CD4-positive, alpha-beta T cell (primary cell): ENCODE measurements at regions not wholly inside any gene's neighbourhood (a gene's known extent, or its start where the extent isn't known, plus 50 kb on each side); places are given as distances from the start of the nearest gene placed in this dataset.

Experiments used
- ATAC-seq: fragments of 200-7000 bp; cut with Tn5 transposase; one replicate; pipeline ENCODE4 v1.10.0; 2022; ENCODE audit warnings: mild to moderate bottlenecking; ENCODE audit not compliant: poor library complexity
- CTCF ChIA-PET: fragments of 350-600 bp; sonication (Branson Sonifier 250); formaldehyde crosslinking; loops from one replicate; lab custom pipeline; 2021; ENCODE audit warnings: antibody characterized with exemption, inconsistent platforms; lab: Charles Lee
- POLR2A ChIA-PET: fragments of 350-600 bp; sonication (Branson Sonifier 250); formaldehyde crosslinking; loops from one replicate; lab custom pipeline; 2021; ENCODE audit warnings: antibody characterized with exemption, inconsistent platforms; lab: Charles Lee
- DNase-seq, 14 experiments: peaks; one replicate each; pipeline ENCODE4 v3.0.0-alpha.2; 2013 to 2020; ENCODE audit warnings: mixed read lengths in 2 of 14
- H3K27ac ChIP-seq, 2 donors: one replicate each; pipeline versions ENCODE4 v1.5.1 to v1.7.0; 2013; ENCODE audit warnings: low read length in 2 of 2, low read depth in 1 of 2, mild to moderate bottlenecking in 1 of 2
- H3K27me3 ChIP-seq, 2 experiments: 1 replicate in 1 of 2; 2 replicates in 1 of 2; pipeline versions ENCODE4 v1.6.1 to v1.7.0; 2013; ENCODE audit warnings: low read length in 2 of 2, control low read depth in 1 of 2, mild to moderate bottlenecking in 1 of 2, moderate library complexity in 1 of 2; ENCODE audit not compliant: insufficient read depth in 2 of 2, control insufficient read depth in 1 of 2
- H3K36me3 ChIP-seq: one replicate; pipeline ENCODE4 v1.6.1; 2013; ENCODE audit warnings: low read length, control low read depth; ENCODE audit not compliant: insufficient read depth
- H3K4me1 ChIP-seq: one replicate; pipeline ENCODE4 v1.6.1; 2013; ENCODE audit warnings: low read length, control low read depth; ENCODE audit not compliant: insufficient read depth
- H3K4me3 ChIP-seq: one replicate; pipeline ENCODE4 v1.5.1; 2013; ENCODE audit warnings: mild to moderate bottlenecking, low read length, moderate library complexity
- H3K9me3 ChIP-seq, 2 experiments: 1 replicate in 1 of 2; 2 replicates in 1 of 2; pipeline versions ENCODE4 v1.6.1 to v1.7.0; 2013; ENCODE audit warnings: low read length in 2 of 2, mild to moderate bottlenecking in 2 of 2, control low read depth in 1 of 2, moderate library complexity in 1 of 2; ENCODE audit not compliant: control insufficient read depth in 1 of 2, insufficient read depth in 1 of 2
- H3K27ac Mint-ChIP-seq: one replicate; pipeline ENCODE4 v1.8.0; 2020; ENCODE audit warnings: mixed read lengths
- H3K27me3 Mint-ChIP-seq: one replicate; pipeline ENCODE4 v1.8.0; 2021; ENCODE audit warnings: mixed read lengths
- H3K36me3 Mint-ChIP-seq: one replicate; pipeline ENCODE4 v1.8.0; 2021; ENCODE audit warnings: low read depth, mixed read lengths
- H3K4me1 Mint-ChIP-seq: one replicate; pipeline ENCODE4 v1.8.0; 2021; ENCODE audit warnings: low read depth, mixed read lengths
- H3K4me3 Mint-ChIP-seq: one replicate; pipeline ENCODE4 v1.8.0; 2020; ENCODE audit warnings: mild to moderate bottlenecking, mixed read lengths
- H3K9me3 Mint-ChIP-seq: one replicate; pipeline ENCODE4 v1.8.0; 2020; ENCODE audit warnings: mixed read lengths
- intact Hi-C, 2 experiments: fragments of 100-400 bp; cut with DNase I in 1 of 2; cut with micrococcal nuclease in 1 of 2; formaldehyde crosslinking; loops; one replicate each; pipeline versions ENCODE4 v1.15.1 to v1.9.0; 2023 to 2025; cut with DNase I, micrococcal nuclease
- TF ChIP-seq, protein P1 (sequence below): fragments of 200-600 bp; IDR thresholded peaks from one replicate; pipeline ENCODE4 v1.8.0; 2022; ENCODE audit warnings: antibody characterized with exemption, mild to moderate bottlenecking

DNA sequence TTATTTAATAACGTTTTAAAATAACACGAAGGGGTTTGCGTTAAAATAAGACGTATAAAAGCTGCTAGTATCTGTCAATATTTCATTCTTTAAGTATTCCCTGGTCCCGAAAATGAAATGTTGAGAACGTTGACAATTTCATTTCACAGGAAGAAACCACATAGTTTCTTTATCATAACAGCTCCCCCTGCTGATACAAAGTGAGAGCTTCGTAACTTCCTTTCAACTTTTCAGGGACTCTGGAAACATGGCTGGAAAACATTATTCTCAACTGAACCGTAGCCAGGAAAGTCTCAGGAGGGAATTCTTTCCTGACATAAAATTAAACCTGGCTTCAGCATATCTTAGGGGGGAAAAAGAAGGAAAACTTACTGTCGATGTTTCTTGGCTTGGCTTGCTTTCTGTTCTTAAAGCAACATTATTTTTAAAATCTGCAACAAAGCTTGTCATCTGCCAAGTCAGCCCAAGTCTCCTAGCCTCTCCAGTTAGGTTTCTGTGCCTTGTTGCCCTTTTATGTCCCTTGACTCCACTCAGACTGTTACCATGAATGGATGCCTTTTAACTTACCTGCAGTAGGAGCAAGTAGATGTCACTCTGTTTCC, 122.9 kb upstream of the DAB2 start:
- Histone ChIP-seq H3K9me3 (no peaks in the 10 kb centered on the region), H3K27ac (no peak overlapping the region), H3K27me3 (peaks cover 0 to 6% of the 10 kb centered on the region in 2 experiments), H3K4me1 (no peaks in the 10 kb centered on the region), H3K36me3 (no peaks in the 10 kb centered on the region), H3K4me3 (no peak overlapping the region)
- peaks cover 8% of the 10 kb centered on the region for H3K27me3 Mint-ChIP-seq
- no peaks in the 10 kb centered on the region for H3K9me3 Mint-ChIP-seq
- H3K36me3 Mint-ChIP-seq = no peaks in the 10 kb centered on the region
- H3K4me1 Mint-ChIP-seq = peaks cover 7% of the 10 kb centered on the region
- no peak overlapping the region for H3K4me3 Mint-ChIP-seq
- H3K27ac Mint-ChIP-seq = no peak overlapping the region
- intact Hi-C loops = loop anchor here (1.0 to 5.0 kb wide), 9 partner anchors 171 to 1105 kb away; partner anchors contain the start of gene FYB1 (in 1 of the 2)
- TF ChIP-seq, protein P1, sequence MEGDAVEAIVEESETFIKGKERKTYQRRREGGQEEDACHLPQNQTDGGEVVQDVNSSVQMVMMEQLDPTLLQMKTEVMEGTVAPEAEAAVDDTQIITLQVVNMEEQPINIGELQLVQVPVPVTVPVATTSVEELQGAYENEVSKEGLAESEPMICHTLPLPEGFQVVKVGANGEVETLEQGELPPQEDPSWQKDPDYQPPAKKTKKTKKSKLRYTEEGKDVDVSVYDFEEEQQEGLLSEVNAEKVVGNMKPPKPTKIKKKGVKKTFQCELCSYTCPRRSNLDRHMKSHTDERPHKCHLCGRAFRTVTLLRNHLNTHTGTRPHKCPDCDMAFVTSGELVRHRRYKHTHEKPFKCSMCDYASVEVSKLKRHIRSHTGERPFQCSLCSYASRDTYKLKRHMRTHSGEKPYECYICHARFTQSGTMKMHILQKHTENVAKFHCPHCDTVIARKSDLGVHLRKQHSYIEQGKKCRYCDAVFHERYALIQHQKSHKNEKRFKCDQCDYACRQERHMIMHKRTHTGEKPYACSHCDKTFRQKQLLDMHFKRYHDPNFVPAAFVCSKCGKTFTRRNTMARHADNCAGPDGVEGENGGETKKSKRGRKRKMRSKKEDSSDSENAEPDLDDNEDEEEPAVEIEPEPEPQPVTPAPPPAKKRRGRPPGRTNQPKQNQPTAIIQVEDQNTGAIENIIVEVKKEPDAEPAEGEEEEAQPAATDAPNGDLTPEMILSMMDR = peak; percentile 84
- CTCF ChIA-PET = interaction anchor here (0.5 to 2.4 kb wide), 4 partner anchors 171 to 1106 kb away, joined by 4 to 7 read pairs (median 6); no protein-coding TSS in a partner anchor
- DNase-seq = peak in 4 of 14 experiments; percentile 21 to 65 (median 58)
- ATAC-seq = no peak
- POLR2A ChIA-PET = interaction anchor here (0.6 to 1.1 kb wide), 3 partner anchors 331 to 471 kb away, joined by 3 read pairs; no protein-coding TSS in a partner anchor

DNA sequence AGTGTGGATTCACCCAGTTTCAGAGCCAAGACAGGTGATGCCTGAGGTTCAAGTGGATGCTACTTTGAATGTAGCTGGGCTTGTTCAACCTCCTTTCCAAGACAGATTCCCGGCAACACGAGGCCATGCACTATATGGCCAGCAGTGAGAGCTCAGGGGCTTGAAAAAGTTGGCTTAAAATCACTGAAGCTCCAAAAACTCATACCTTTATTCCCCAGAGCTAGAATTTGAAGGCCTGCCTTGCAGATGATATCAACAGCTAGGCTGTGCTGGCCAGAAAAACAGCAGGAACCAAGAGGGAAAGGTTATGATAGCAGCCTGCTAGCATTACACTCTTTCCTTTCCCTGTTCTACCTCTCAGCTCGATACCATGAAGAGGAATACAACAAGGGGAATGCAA, 120.2 kb upstream of the DAB2 start:
- no peak overlapping the region for H3K4me3 Mint-ChIP-seq
- Histone ChIP-seq H3K36me3 (no peaks in the 10 kb centered on the region), H3K9me3 (no peaks in the 10 kb centered on the region), H3K4me1 (no peaks in the 10 kb centered on the region), H3K27me3 (peaks cover 0 to 6% of the 10 kb centered on the region in 2 experiments), H3K4me3 (no peak overlapping the region), H3K27ac (no peak overlapping the region)
- CTCF ChIA-PET = no interaction called here
- TF ChIP-seq, protein P1 = no peak
- no peak overlapping the region for H3K27ac Mint-ChIP-seq
- POLR2A ChIA-PET = no interaction called here
- no peaks in the 10 kb centered on the region for H3K36me3 Mint-ChIP-seq
- DNase-seq (no peak), ATAC-seq (no peak)
- no peaks in the 10 kb centered on the region for H3K9me3 Mint-ChIP-seq
- H3K4me1 Mint-ChIP-seq = peaks cover 7% of the 10 kb centered on the region
- intact Hi-C loops = loop anchor here in 1 of 2 experiments (5.0 kb wide), 6 partner anchors 263 to 1103 kb away; partner anchors contain the start of gene FYB1
- H3K27me3 Mint-ChIP-seq = peaks cover 3% of the 10 kb centered on the region

DNA sequence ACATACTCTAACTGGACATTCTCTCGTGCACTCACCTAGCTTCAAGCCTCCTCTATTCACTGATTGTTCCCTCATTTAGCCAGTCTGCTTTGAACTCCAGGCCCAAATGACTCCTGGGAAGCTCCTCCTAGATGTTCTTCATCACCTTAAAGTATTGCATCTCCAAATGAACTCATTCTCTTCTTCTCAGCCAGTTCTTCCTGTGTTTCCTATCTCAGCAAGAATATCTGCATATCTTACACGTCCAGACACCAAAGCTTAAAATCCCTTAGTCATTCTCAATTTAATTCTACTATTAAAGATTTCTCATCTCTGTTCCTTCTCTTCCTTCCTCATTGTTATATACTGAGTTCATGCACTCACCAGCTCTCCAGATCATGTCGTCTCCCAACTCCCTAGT, 118.6 kb upstream of the DAB2 start:
- Histone ChIP-seq H3K9me3 (no peaks in the 10 kb centered on the region), H3K27ac (no peak overlapping the region), H3K27me3 (peaks cover 0 to 6% of the 10 kb centered on the region in 2 experiments), H3K36me3 (no peaks in the 10 kb centered on the region), H3K4me1 (no peaks in the 10 kb centered on the region), H3K4me3 (no peak overlapping the region)
- intact Hi-C loops = loop anchor here in 1 of 2 experiments (5.0 kb wide), 1 partner anchor 401 kb away; no protein-coding TSS in a partner anchor
- Mint-ChIP-seq H3K36me3 (no peaks in the 10 kb centered on the region), H3K9me3 (no peaks in the 10 kb centered on the region), H3K27ac (no peak overlapping the region), H3K4me3 (no peak overlapping the region), H3K27me3 (peaks cover 3% of the 10 kb centered on the region), H3K4me1 (peaks cover 7% of the 10 kb centered on the region)
- DNase-seq (no peak), ATAC-seq (no peak)
- TF ChIP-seq, protein P1 = no peak
- POLR2A ChIA-PET = no interaction called here
- CTCF ChIA-PET = no interaction called here
